ENCODE measurements at regions not wholly inside any gene's neighbourhood (a gene's known extent, or its start where the extent isn't known, plus 50 kb on each side); places are given as distances from the start of the nearest gene placed in this dataset.

DNA sequence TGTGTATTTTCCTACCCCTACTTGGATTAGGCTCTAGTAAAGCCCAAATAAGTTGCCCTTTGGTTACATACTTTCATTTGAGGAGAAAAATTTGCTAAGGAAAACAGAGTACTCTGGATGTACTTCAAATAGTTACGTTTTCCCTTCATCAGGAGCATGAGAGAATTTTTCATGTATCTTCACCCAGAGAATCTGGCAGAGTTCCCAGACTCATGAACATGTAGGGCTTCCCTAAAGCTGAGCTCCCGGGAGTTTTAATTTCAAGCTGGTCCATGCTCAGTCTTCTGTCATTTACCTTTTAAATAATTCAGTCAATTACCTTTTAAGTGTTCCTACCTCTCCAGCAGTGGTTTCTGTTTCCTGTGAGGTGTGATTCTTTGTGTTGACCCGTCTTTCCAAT is 367.5 kb upstream of the GRID2 start:
- no peaks in the 10 kb centered on the region for H3K4me1 ChIP-seq
- peak in 1 of 2 donors; percentile 51 for DNase-seq
- intact Hi-C loops (cut with DNase I; ENCODE audit: low total_unique reads): no loop called here
- H3K9me3 ChIP-seq: peaks cover 0 to 4% (median 0%) of the 10 kb centered on the region in 4 donors
- WGBS, 5 donors: 35 to 57% (median 47%) methylated on average over 3 of the region's 3 CpGs
- H3K4me3 ChIP-seq: no peak overlapping the region
- H3K27ac ChIP-seq: no peak overlapping the region
- TF ChIP-seq, protein P1, sequence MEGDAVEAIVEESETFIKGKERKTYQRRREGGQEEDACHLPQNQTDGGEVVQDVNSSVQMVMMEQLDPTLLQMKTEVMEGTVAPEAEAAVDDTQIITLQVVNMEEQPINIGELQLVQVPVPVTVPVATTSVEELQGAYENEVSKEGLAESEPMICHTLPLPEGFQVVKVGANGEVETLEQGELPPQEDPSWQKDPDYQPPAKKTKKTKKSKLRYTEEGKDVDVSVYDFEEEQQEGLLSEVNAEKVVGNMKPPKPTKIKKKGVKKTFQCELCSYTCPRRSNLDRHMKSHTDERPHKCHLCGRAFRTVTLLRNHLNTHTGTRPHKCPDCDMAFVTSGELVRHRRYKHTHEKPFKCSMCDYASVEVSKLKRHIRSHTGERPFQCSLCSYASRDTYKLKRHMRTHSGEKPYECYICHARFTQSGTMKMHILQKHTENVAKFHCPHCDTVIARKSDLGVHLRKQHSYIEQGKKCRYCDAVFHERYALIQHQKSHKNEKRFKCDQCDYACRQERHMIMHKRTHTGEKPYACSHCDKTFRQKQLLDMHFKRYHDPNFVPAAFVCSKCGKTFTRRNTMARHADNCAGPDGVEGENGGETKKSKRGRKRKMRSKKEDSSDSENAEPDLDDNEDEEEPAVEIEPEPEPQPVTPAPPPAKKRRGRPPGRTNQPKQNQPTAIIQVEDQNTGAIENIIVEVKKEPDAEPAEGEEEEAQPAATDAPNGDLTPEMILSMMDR (IDR thresholded peaks at IDR 0.05): no peak
- TF ChIP-seq EP300 (IDR thresholded peaks at IDR 0.05) (no peak), POLR2A (IDR thresholded peaks at IDR 0.05) (no peak), POLR2AphosphoS5 (IDR thresholded peaks at IDR 0.05) (no peak)
- no peaks in the 10 kb centered on the region for H3K36me3 ChIP-seq
- no peaks in the 10 kb centered on the region for H3K27me3 ChIP-seq

DNA sequence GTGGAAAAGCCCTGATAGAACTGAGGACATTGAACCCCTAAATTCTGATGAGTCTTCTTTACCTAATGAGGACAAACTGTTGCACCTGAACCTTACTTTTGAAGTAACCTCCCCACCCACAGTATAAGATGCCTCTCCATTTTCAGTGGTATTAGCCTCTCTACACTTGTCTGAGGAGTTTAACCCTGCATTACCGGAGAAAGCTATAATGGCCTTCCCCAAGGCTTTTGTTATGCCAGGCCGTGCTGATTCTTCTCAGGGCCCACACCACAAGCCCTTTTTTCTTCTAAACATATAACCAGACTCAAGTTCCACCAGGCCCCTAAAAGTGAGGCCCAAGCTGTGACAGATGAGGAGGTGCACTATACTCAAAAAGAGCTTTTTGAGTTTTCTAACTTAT is 345.8 kb upstream of the GRID2 start:
- 67 to 93% (median 83%) methylated on average over 2 of the region's 2 CpGs for WGBS, 5 donors
- intact Hi-C loops (cut with DNase I; ENCODE audit: low total_unique reads): no loop called here
- DNase-seq: no peak
- H3K9me3 ChIP-seq: peaks cover 0 to 14% (median 4%) of the 10 kb centered on the region in 4 donors
- no peak overlapping the region for H3K4me3 ChIP-seq
- no peaks in the 10 kb centered on the region for H3K36me3 ChIP-seq
- H3K27me3 ChIP-seq: no peaks in the 10 kb centered on the region
- no peaks in the 10 kb centered on the region for H3K4me1 ChIP-seq
- TF ChIP-seq EP300 (IDR thresholded peaks at IDR 0.05) (no peak), POLR2A (IDR thresholded peaks at IDR 0.05) (no peak), POLR2AphosphoS5 (IDR thresholded peaks at IDR 0.05) (no peak)
- TF ChIP-seq, protein P1 (IDR thresholded peaks at IDR 0.05): no peak
- no peak overlapping the region for H3K27ac ChIP-seq

DNA sequence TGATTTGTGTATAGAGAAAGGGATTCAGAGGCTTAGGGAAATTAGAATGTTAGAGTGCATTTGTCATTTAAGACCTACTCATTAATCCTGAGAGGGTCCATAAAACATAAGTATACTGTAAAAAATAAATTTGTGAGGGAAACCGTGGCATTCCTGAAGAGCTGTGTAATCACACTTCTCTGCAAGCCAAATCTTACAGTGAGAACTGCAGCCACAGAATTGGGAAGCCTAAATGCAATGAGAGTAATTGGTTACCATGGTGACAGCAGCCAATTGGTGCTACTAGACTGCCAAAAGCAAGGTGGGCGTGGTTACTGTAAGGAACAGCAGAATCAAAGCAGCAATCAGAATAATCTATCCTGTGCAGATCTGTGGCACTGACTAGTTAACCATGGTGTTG is 345.2 kb upstream of the GRID2 start:
- Histone ChIP-seq H3K9me3 (peaks cover 0 to 14% (median 4%) of the 10 kb centered on the region in 4 donors), H3K4me3 (no peak overlapping the region), H3K27ac (no peak overlapping the region), H3K27me3 (no peaks in the 10 kb centered on the region), H3K36me3 (no peaks in the 10 kb centered on the region), H3K4me1 (no peaks in the 10 kb centered on the region)
- peak in 1 of 2 donors; percentile 36 for DNase-seq
- intact Hi-C loops (cut with DNase I; ENCODE audit: low total_unique reads): no loop called here
- TF ChIP-seq, protein P1 (IDR thresholded peaks at IDR 0.05): no peak
- TF ChIP-seq EP300 (IDR thresholded peaks at IDR 0.05) (no peak), POLR2AphosphoS5 (IDR thresholded peaks at IDR 0.05) (no peak), POLR2A (IDR thresholded peaks at IDR 0.05) (no peak)
- WGBS, 5 donors: 30 to 48% (median 38%) methylated on average over 2 of the region's 2 CpGs

DNA sequence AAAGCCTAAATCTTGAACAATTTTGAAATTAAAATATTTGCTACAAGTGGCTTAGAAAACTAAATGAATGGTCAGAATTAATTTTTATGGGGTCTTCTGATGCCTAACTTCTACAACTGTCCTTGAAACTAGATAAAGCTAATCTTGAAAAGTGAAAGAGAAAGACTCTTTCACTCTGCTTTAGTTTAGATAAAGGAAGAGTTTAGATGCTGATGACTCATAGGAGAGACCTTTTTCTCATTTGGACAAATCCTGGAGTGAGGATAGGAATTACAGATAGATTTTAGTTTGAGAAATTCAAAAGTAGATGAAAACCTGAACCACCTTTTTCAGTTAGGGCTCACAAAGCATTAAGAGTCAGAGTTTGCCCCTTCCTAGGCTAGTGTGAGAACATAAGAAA is 342.3 kb upstream of the GRID2 start:
- Histone ChIP-seq H3K27ac (no peak overlapping the region), H3K27me3 (no peaks in the 10 kb centered on the region), H3K36me3 (no peaks in the 10 kb centered on the region), H3K9me3 (no peaks in the 10 kb centered on the region), H3K4me1 (no peaks in the 10 kb centered on the region), H3K4me3 (no peak overlapping the region)
- no peak for DNase-seq
- intact Hi-C loops (cut with DNase I; ENCODE audit: low total_unique reads): no loop called here
- TF ChIP-seq POLR2AphosphoS5 (IDR thresholded peaks at IDR 0.05) (no peak), POLR2A (IDR thresholded peaks at IDR 0.05) (no peak), EP300 (IDR thresholded peaks at IDR 0.05) (no peak)
- TF ChIP-seq, protein P1 (IDR thresholded peaks at IDR 0.05): no peak
